H7 (cell line): ENCODE measurements at regions not wholly inside any gene's neighbourhood (a gene's known extent, or its start where the extent isn't known, plus 50 kb on each side); places are given as distances from the start of the nearest gene placed in this dataset.

Experiments
- DNase-seq: peaks from one replicate; pipeline ENCODE4 v3.0.0; 2012
- H3K27me3 ChIP-seq: 2 replicates; pipeline ENCODE4 v1.6.0; 2011; ENCODE audit warnings: mild to moderate bottlenecking, low read length; ENCODE audit not compliant: control insufficient read depth, insufficient read depth
- H3K36me3 ChIP-seq: replicated peaks from 2 replicates; pipeline ENCODE4 v1.5.1; 2011; ENCODE audit warnings: low read length; ENCODE audit not compliant: control insufficient read depth, insufficient read depth
- H3K4me3 ChIP-seq: 2 replicates; pipeline ENCODE4 v1.5.1; 2011; ENCODE audit warnings: low read depth, mild to moderate bottlenecking, control low read depth, low read length, moderate library complexity; ENCODE audit not compliant: insufficient read depth

DNA sequence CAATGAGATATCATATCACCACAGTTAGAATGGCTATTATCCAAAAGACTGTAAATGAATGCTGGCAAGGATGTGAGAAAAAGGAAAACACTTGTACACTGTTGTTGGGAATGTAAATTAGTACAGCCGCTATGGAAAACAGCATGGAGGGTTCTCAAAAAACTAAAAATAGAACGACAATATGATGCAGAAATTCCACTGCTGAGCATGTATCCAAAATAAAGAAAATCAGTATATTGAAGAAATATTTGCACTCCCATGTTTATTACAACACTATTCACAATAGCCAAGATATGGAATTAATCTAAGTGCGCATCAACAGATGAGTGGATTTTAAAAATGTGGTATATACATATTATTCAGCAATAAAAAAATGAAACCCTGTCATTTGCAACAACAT is 898.9 kb upstream of the MAN1A1 start:
- Histone ChIP-seq H3K27me3 (no peaks in the 10 kb centered on the region), H3K36me3 (no peaks in the 10 kb centered on the region), H3K4me3 (no peak overlapping the region)
- DNase-seq, result no peak

DNA sequence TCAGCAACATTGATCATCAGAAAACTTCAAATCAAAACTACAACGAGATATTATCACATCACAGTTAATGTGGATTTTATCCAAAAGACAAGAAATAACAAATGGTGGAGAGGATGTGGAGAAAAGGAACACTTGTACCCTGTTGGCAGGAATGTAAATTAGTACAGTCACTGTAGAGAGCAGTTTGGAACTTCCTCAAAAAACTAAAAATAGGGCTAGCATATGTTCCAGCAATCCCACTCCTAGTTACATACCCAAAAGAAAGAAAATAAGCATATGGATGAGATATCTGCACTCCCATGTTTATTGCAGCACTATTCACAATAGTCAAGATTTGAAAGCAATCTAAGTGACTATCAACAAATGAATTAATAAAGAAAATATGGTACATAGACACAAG is 887.7 kb upstream of the MAN1A1 start:
- Histone ChIP-seq H3K36me3 (no peaks in the 10 kb centered on the region), H3K27me3 (no peaks in the 10 kb centered on the region), H3K4me3 (no peak overlapping the region)
- DNase-seq, result no peak

DNA sequence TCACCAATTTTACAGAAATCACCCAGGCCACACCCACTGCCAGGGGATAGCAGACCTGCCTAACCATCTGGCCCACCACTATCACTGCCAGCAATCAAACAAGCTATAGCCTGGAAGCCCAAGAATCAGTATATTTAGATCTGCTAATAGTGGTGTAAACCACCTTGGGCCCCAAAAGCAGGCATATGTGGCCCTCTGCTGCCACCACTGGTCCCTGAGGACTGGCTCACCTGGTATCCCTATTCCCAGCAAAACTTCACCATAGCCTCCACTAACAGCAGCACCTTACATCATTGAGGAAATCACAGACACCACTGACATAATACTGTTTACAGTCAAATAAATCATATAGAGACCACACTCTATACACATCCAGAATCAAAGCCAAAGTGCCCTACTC is 880.4 kb upstream of the MAN1A1 start:
- Histone ChIP-seq H3K36me3 (no peaks in the 10 kb centered on the region), H3K27me3 (no peaks in the 10 kb centered on the region), H3K4me3 (no peak overlapping the region)
- DNase-seq, result peak; percentile 25

DNA sequence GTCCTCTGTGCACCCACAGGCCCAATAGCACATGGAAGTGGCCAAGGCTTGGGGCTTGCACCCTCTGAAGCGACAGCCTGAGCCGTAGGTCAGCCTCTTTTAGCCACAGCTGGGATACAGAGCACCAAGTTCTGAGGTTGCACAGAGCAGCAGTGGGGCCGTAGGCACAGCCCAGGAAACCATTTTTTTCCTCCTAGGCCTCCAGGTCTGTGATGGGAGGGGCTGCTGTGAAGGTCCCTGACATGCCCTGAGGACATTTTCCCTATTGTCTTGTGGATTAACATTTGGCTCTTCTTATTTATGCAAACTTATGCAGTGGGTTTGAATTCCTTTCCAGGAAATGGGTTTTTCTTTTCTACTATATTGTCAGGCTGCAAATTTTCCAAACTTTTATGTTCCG is 878.7 kb upstream of the MAN1A1 start:
- DNase-seq, result no peak
- Histone ChIP-seq H3K36me3 (no peaks in the 10 kb centered on the region), H3K27me3 (no peaks in the 10 kb centered on the region), H3K4me3 (no peak overlapping the region)

DNA sequence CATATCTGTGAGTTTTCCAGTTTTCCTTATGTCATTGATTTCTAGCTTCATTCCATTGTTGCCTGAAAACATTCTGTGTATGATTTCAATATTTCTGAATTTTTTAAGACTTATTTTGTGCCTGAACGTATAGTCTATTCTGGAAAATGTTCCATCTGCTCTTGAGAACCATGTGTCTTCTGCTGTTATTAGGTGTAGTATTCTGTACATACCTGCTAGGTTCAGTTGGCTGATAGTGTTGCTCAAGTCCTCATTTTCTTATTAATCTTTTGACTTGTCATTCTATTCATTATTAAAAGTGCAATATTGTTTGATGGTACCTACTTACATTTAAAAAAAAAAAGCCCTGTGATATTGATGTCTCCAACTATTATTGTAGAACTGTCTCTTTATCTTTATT is 869.8 kb upstream of the MAN1A1 start:
- no peak overlapping the region for H3K4me3 ChIP-seq
- no peaks in the 10 kb centered on the region for H3K27me3 ChIP-seq
- no peaks in the 10 kb centered on the region for H3K36me3 ChIP-seq
- DNase-seq, result no peak

DNA sequence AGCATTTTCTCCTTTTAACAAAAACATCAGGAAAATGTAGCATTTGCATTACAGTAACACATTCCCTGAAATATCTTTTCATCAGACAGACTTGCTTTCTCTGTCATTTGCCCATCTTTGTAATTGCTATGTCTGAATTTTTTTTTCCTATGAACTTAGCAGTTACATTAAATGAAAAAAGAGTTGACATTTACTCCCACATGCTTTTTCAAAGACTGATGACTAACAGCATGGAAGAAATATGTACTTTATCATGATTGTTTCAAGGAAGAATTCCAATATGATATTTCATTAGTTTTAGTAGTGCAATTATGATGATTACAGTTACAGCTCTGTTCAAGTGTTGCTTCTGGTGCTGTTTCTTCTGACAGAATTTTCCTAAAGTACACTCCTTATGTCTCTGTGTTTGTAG is 864.5 kb upstream of the MAN1A1 start:
- no peak overlapping the region for H3K4me3 ChIP-seq
- no peak for DNase-seq

DNA sequence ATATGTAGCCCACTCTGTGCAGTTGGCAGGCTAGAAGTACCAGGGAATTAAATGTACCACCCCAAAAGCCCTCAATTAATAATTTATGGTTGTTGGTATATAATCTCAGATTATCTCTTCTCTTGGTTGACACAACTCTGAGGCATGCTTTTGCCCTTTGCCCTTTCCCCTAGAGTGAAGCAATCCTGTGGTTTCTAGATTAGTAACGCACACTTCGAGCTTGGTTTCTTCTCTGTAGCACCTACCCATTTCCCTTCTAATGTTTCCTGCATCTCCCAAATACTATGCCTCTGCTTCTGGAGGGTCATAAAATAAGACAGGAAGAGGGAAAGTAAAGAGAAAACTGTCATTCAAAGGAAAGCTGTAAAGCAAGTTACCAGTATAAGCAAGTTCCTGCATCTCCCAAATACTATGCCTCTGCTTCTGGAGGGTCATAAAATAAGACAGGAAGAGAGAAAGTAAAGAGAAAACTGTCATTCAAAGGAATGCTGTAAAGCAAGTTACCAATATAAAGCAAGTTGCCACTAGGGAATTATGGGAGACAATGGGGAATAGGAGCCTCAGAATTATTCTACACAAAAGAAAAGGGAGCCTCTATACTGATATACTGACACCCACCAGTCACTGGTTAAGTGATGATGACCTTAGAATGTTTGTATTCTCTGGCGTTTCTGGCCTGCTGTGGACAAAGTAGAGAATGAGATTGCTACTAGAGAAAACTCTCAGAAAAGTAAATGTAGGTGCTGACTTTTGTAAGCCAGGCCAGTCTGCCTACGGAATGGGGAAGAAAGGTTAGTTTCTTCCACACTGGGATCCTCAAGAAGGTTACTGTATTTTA is 862.6 kb upstream of the MAN1A1 start:
- Histone ChIP-seq H3K4me3 (no peak overlapping the region), H3K27me3 (no peaks in the 10 kb centered on the region), H3K36me3 (no peaks in the 10 kb centered on the region)
- no peak for DNase-seq

More for the DNA sequence above, 864.5 kb upstream of the MAN1A1 start:
- Histone ChIP-seq H3K36me3 (no peaks in the 10 kb centered on the region), H3K27me3 (no peaks in the 10 kb centered on the region)

DNA sequence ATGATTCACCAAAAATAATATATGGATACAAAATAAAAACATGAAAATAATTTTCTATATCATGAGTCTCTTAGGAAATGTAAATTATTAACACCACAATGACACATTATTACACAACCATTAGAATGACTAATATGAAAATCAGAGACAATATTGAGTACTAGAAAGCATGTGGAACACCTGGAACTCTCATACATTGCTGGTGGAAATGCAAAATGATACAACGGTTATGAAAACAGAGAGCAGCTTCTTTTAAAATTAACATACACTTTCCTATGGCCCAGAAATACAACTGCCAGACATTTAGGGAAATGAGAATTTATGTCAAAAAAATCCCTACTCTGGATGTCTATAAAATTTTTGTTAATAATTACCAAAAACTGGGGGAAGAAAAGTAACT is 853.3 kb upstream of the MAN1A1 start:
- Histone ChIP-seq H3K4me3 (no peak overlapping the region), H3K27me3 (no peaks in the 10 kb centered on the region), H3K36me3 (no peaks in the 10 kb centered on the region)
- no peak for DNase-seq

DNA sequence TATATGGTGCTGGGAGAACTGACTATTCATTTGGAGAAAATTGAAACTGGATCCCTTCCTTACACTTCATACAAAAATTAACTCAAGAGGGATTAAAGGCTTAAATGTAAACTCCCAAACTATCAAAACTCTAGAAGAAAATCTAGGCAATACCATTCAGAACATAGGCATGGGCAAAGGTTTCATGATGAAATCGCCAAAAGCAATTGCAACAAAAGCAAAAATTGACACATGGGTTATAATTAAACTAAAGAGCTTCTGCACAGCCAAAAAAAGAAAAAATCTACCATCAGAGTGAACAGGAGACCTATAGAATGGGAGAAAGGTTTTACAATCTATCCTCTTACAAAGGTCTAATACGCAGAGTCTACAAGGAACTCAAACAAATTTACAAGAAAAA is 851.3 kb upstream of the MAN1A1 start:
- no peak for DNase-seq
- Histone ChIP-seq H3K27me3 (no peaks in the 10 kb centered on the region), H3K36me3 (no peaks in the 10 kb centered on the region), H3K4me3 (no peak overlapping the region)

DNA sequence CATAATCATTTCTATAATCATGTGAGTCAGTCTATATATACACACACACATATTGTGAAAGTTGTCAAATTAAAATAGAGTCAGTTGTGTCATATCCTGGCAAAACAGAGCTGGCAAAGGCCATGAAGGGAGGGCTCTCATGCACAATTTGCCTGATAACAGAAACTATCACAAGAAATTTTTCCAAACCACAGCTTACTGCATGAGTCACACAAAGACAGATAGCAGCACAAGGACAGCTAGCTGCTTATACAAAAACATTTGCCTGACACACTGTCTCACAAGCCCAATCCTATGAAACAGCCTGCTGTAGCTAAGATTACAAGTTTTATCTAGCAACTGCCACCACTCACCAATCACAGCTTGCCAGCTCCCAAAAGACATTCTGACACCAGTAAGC is 848.5 kb upstream of the MAN1A1 start:
- H3K4me3 ChIP-seq, result no peak overlapping the region
- no peaks in the 10 kb centered on the region for H3K36me3 ChIP-seq
- H3K27me3 ChIP-seq, result no peaks in the 10 kb centered on the region
- no peak for DNase-seq

DNA sequence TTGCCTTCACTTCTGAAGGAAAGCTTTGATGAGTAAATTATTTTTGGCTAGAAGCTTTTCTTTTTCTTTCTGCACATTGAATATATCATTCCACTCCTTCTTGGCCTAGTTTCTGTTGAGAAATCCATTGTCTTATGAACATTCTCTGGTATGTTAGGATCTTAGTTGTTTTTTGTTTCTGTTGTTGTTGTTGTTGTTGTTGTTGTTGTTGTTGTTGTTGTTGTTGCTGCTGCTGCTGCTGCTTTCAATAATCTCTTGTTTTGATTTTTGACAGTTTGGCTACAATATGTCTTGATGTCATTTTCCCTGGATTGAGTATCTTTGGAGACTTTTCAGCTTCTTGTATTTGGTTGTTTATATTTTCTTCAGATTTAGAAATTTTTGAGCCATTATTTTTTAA is 836.5 kb upstream of the MAN1A1 start:
- H3K4me3 ChIP-seq, result no peak overlapping the region
- H3K27me3 ChIP-seq, result no peaks in the 10 kb centered on the region
- DNase-seq, result no peak
- H3K36me3 ChIP-seq, result no peaks in the 10 kb centered on the region

DNA sequence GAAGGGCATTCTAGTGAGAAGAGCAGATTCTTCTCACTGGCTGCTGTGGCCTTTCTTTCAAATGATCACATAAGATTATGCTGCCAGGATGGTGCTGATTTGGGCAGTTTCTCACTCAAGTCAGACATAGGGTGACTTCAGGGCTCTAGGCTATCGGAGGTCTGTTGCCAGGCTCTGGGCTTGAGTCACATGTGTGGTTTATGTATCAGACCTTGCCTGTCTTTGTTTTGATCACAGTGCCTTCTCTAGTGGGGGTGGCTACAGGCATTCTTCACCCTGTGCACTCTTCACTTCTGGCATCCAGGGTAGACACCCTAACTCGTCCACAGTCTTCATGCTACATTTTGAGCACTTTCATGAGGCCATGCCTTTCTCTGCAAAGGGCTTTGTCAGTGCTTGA is 823.7 kb upstream of the MAN1A1 start:
- no peak for DNase-seq
- Histone ChIP-seq H3K36me3 (no peaks in the 10 kb centered on the region), H3K27me3 (no peaks in the 10 kb centered on the region), H3K4me3 (no peak overlapping the region)

DNA sequence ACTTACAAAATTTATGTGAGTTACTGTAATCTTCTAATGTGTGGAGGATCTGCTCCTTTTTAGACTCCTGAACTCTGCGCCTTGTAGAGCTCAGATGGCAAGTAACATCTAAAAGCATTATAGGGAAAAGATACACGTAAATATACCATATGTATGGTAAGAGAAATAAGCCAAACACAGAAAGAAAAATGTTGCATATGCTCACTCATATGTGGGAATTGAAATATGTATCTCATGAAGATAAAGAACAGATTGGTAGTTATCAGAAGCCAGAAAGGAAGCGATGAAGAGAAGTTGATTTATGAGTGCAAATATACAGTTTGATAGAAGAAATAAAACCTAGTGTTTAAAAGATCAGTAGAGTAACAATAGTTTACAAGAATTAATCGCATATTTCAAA is 815.0 kb upstream of the MAN1A1 start:
- Histone ChIP-seq H3K27me3 (no peaks in the 10 kb centered on the region), H3K36me3 (no peaks in the 10 kb centered on the region), H3K4me3 (no peak overlapping the region)
- no peak for DNase-seq

DNA sequence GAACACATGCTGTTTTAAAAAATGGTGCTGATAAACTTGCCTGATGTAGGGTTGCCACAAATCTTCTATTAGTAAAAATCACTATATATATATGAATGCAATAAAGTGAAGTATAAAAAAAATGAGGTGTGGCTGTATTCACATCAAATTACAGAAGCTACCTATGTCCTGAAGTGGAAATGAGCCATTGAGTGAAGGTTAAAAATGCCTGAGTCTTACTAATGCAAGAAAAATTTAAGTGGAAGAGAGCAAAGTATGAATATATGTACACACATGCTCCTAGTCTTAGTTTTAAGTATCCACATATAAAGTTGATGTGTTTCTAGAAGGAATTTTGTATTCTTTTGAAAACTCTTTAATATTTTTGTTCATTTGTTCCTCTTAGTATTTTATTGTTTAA is 808.3 kb upstream of the MAN1A1 start:
- H3K27me3 ChIP-seq, result no peaks in the 10 kb centered on the region
- no peak for DNase-seq

DNA sequence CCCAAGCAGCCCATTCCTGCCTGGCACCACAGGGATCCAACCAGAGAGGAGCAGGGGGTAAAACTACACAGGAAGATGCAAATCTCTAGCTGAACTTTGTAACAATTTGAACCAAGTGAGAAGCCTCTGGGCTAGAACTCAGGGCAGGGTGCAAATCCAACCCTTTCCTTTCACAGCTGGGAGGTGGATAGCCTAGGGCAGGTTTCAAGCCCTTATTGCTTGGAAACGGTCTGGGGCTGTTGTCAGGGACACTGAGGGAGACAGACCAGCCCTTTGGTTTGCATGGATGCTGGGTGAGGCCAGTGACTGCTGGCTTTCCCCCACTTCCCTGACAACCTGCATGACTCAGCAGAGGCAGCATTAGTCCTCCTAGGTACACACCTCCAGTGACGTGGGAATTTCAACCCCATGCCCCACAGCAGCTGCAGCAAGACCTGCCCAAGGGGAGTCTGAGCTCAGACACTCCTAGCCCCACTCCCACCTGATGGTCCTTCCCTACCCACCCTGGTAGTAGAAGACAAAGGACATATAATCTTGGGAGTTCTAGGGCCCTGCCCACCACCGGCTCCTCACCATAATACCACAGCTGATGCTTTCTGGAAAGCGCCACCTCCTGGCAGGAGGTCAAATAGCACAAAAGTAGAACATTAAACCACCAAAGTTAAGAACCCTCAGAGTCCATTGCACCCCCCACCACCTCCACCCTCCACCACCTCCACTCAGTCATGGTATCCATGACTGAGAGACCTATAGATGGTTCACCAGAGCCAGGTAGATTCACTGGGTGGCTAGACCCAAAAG is 797.7 kb upstream of the MAN1A1 start:
- Histone ChIP-seq H3K27me3 (no peaks in the 10 kb centered on the region), H3K36me3 (no peaks in the 10 kb centered on the region), H3K4me3 (no peak overlapping the region)
- no peak for DNase-seq

More for the DNA sequence above, 808.3 kb upstream of the MAN1A1 start:
- Histone ChIP-seq H3K36me3 (no peaks in the 10 kb centered on the region), H3K4me3 (no peak overlapping the region)
